ENCODE measurements at regions not wholly inside any gene's neighbourhood (a gene's known extent, or its start where the extent isn't known, plus 50 kb on each side); places are given as distances from the start of the nearest gene placed in this dataset.

DNA sequence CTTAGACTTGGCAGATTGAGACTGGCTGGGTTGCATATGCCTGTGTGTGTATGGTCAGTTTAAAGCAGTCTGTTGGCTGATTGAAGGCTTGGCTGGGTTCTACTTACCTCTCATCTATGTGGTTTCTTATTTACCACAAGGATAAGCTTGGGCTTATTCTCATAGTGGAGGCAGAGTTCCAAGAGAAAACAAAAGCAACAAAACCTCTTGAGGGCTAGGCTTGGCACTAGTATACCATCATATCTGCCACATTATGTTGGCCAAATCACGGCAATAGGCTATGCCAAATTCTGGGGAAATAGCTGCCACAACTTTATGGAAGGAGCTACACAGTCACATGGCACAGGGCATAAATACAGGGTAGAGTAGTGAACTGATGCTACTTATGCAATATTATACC, 714.1 kb downstream of the CBLN4 start:
- DNase-seq (ENCODE audit: extremely low read depth, low read depth) = no peak

DNA sequence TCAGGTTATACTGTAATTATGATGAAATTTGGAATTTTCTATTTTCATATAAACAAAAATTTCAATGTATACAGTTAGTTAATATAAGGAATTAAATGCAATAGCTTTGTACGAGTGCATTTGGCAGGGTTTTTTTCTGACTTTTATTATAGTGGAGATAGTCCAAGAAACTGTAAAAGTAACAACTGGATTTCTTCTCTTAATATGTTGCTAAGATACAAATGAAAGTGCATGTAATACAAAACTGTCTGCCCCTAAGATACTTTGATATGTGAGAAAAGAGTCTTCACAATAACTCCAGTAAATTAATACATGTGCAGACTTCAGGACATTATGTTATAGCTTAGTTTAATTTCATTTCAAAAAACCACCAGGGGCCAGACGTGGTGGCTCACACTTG, 721.4 kb downstream of the CBLN4 start:
- DNase-seq (ENCODE audit: extremely low read depth, low read depth) = no peak

DNA sequence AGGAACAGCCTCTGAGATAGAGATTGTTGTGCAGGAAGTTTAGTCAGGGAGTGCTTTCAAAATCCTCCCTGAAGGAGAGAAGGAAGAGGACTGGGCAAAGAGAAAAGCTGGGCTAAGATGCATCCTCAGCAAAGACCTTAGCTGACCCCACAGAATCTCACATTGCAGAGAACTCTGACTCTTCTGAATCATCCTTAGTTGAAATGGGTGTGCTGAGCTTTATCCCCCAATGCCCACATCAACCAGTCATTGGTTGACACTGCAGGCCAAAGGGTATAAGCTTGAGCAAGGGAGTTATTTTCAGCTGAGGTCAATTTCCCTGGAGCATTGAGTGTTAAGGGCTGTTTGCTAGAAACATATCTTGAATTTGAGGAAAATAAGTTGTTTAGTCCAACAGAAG, 732.2 kb downstream of the CBLN4 start:
- DNase-seq (ENCODE audit: extremely low read depth, low read depth) = no peak

DNA sequence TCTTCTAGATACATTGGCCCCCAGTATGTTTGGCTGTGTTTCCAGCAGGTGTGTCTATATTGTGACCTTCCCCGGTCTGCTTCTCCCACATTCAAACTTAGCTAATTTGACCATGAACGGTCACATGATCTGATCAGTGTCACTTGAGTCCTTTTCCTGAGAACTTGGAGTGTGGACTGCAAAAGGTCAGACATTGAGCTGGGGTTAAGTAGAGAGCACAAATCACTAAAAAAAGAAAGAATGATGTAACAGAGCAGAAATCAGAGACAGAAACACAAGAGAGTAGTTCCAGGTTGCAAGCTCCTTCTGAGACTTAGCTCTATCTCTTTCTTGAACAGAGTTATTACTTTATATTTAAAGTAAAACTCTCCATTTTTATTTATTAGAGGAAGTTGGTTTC, 733.9 kb downstream of the CBLN4 start:
- no peak for DNase-seq (ENCODE audit: extremely low read depth, low read depth)

GRCh38 chr20:55269913-55270312, 735.4 kb downstream of the CBLN4 start:
- DNase-seq (ENCODE audit: extremely low read depth, low read depth) = no peak

- no peak for DNase-seq (ENCODE audit: extremely low read depth, low read depth)
These were observed 739.0 kb downstream of the CBLN4 start for GRCh38 chr20:55266361-55266760.

DNA sequence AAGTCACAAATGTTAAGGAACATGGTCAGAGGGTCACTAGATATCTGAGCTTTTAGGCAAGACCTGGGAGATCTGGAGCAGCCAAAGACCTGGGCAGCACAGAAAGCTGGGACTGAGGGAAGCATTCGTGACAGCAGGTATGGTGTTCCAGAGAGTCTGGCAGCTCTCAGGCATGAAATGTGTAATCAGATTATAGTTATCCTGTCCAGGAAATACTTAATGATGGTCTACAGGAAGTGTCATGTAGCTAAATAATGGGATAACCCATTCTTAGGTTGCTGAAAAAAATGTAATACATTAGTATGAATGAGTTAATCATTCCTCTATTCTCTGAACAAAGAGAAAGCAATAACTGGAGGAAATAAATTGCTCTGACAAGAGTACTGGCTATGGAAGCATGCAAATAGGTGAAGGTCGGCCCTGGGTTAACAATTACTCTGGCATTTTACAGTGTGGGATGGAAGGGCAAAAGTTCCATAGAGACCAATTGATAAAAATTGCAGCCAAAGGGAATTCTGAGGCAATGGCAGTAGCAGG, 740.5 kb downstream of the CBLN4 start:
- DNase-seq (ENCODE audit: extremely low read depth, low read depth) = no peak

- no peak for DNase-seq (ENCODE audit: extremely low read depth, low read depth)
These were observed 746.8 kb downstream of the CBLN4 start for GRCh38 chr20:55258559-55258958.

DNA sequence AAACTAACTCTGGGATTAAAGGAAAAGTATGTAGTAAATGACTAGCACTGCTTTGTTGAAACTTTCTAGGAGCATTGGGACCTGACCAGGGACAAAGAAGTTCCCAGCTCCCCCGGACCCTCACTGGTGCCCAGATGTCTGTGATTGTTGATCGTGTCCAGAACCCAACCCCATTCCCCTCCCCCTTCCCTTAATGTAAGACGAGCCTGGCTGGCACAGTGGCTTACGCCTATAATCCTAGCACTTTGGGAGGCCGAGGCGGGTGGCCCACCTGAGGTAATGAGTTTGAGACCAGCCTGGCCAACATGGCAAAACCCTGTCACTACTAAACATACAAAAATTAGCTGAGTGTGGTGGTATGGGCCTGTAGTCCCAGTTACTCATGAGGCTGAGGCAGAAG, 750.3 kb downstream of the CBLN4 start:
- DNase-seq (ENCODE audit: extremely low read depth, low read depth) = no peak

GRCh38 chr20:55253781-55254180, 751.5 kb downstream of the CBLN4 start:
- DNase-seq (ENCODE audit: extremely low read depth, low read depth) = no peak

- no peak for DNase-seq (ENCODE audit: extremely low read depth, low read depth)
These were observed 752.8 kb downstream of the CBLN4 start for GRCh38 chr20:55252521-55252920.

DNA sequence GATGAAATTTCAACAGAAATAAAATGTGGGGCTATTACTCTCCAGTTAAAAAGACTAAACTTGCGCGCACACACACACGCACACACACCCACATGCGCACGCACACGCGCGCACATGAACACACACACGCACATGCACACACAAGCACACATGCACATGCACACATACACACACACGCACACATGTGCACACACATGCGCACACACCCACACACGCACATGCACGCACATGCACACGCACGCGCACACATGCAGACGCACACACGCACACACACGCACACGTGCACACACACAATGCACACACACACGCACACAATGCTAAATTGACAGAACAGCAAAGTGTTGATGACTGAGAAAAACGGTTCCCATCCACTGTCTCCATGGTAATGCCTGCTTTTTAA, 754.1 kb downstream of the CBLN4 start:
- DNase-seq (ENCODE audit: extremely low read depth, low read depth) = no peak

- DNase-seq (ENCODE audit: extremely low read depth, low read depth) = no peak
These were observed 762.5 kb downstream of the CBLN4 start for GRCh38 chr20:55242853-55243252.

DNA sequence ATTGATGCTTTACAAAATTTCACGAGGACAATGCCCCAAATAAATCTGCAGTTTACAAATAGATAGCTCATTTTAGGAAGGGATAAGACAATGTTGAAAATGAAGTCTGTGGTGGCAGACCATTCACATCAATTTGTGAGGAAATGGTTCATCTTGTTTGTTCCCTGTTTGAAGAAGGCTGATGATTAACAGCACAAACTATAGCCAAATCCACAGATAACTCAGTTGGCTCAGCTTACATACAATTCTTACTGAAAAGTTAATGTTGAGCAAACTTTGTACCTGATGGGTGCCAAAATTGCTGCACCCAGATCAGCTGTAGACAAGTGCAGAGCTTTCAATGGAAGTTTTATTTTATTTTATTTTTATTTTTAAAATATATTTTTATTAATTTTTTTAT, 763.9 kb downstream of the DOK5 start:
- DNase-seq (ENCODE audit: extremely low read depth, low read depth) = no peak

- no peak for DNase-seq (ENCODE audit: extremely low read depth, low read depth)
These were observed 757.3 kb downstream of the DOK5 start for GRCh38 chr20:55232647-55233046.

DNA sequence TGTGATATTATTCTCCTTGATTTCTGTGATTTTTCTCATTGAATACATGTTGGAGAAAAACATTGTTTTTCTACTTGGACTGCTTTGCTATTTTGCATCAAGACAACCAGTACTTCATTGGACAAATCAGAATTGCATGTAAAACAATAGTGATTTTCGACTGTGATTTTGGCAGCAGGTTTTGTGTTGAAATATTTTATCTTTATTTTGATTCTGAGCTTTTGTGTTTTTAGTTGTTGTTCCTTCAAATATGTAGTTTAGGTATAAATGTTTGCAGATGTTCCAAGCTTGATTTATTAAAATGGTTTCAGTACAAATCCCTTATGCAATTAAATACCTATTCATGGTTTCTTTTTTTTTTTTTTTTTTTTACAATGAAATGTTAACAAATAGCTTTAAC, 754.1 kb downstream of the DOK5 start:
- DNase-seq (ENCODE audit: extremely low read depth, low read depth) = no peak

- no peak for DNase-seq (ENCODE audit: extremely low read depth, low read depth)
These were observed 741.3 kb downstream of the DOK5 start for GRCh38 chr20:55216525-55217242.

DNA sequence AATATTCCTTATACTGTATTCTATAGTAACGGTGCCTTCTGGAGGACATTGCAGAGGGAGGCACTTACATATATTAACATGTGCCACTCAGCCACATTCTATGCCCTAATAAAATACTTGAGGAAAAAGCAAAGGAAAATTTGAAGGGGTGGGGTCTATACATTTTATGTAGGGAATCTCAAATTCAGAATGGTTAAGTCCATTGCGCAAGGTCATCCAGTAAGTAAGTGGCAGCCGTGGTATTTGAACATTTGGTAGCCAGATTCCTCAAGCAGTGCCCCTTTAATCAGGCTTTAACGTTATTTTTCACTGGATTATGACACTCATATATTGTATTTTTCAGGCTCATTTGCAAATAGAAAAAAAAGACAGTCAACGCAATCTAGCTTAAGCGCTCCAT, 738.3 kb downstream of the DOK5 start:
- no peak for DNase-seq (ENCODE audit: extremely low read depth, low read depth)

- no peak for DNase-seq (ENCODE audit: extremely low read depth, low read depth)
These were observed 736.1 kb downstream of the DOK5 start for GRCh38 chr20:55211481-55211880.

GRCh38 chr20:55205665-55206064, 730.3 kb downstream of the DOK5 start:
- DNase-seq (ENCODE audit: extremely low read depth, low read depth) = no peak

- no peak for DNase-seq (ENCODE audit: extremely low read depth, low read depth)
These were observed 724.9 kb downstream of the DOK5 start for GRCh38 chr20:55200317-55200716.

DNA sequence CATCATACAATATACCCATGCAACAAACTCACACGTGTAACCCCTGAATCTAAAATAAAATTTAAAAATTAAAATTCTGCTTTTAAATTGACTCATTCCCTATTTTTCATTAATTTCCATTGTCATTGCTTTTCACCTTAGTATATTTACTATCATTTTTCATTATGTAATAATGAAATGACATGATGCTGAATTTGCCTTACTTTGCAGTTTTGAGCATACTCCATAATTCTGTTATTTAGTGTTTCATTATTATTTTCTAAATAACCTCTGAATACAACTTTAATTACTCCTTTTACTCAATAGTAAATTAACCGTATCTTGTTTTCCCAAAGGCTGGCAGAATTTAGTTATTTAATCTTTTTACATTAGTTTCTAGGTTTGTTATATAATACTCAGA, 719.6 kb downstream of the DOK5 start:
- no peak for DNase-seq (ENCODE audit: extremely low read depth, low read depth)

GRCh38 chr20:55186228-55186627, 710.8 kb downstream of the DOK5 start:
- DNase-seq (ENCODE audit: extremely low read depth, low read depth) = no peak
